Esophagus muscularis mucosa (tissue), 4 donors: ENCODE measurements at regions not wholly inside any gene's neighbourhood (a gene's known extent, or its start where the extent isn't known, plus 50 kb on each side); places are given as distances from the start of the nearest gene placed in this dataset.

Source experiments
- EP300 ChIP-seq: sonication (generic); formaldehyde crosslinking; IDR thresholded peaks from one replicate; pipeline ENCODE4 v1.6.1; 2017; ENCODE audit warnings: antibody characterized with exemption
- POLR2A ChIP-seq: fragments of 450-650 bp; IDR thresholded peaks from one replicate; pipeline ENCODE4 v1.6.1; 2017; ENCODE audit warnings: antibody characterized with exemption, moderate library complexity, mild to moderate bottlenecking, low read depth
- POLR2AphosphoS5 ChIP-seq, 2 donors: sonication (generic); formaldehyde crosslinking; IDR thresholded peaks; one replicate each; pipeline ENCODE4 v1.6.1; 2017; ENCODE audit warnings: antibody characterized with exemption in 2 of 2
- TF ChIP-seq, protein P1 (sequence below), 3 experiments: fragments of 200-600 bp in 2 of 3; fragments of 450-650 bp in 1 of 3; sonication (generic) in 2 of 3; IDR thresholded peaks; one replicate each; pipeline ENCODE4 v1.5.1; 2017 to 2019; ENCODE audit warnings: antibody characterized with exemption in 3 of 3, mild to moderate bottlenecking in 2 of 3, moderate library complexity in 1 of 3

DNA sequence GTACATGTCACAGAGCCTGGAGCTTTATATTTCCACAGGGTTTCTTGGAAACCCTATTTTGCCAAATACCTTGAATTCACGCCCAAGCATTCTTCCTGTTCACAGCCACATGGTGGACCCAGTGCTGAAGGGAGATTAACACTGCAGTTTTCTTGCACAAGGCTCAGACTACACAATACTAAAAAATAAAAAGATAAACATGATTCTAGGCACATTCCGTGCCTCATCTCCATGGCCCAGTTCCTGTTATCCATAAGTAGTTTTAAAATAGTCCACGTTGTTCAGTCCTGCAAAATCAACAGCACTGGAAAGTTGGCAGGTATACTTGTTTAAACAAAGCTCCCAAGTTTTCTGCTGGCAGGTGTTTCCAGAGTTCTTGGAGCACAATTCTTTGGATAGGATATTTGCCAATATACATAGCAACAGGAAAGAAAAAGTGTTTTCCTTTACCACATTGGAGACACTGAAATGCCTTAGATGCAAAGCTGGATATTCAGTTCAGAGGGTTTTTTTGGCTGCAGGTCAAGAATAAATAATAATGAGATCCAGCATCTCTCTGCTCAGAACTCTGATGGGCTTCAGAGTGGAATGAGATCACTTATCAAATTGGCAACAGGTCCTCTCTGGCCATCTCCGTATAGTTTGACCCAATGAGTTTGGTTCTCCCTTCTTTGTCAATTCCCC lies 88.1 kb upstream of the TGFBR2 start:
- TF ChIP-seq POLR2A (no peak), EP300 (peak; percentile 93), POLR2AphosphoS5 (IDR thresholded peaks at IDR 0.05) (peak; percentile 86 to 90)
- TF ChIP-seq, protein P1, sequence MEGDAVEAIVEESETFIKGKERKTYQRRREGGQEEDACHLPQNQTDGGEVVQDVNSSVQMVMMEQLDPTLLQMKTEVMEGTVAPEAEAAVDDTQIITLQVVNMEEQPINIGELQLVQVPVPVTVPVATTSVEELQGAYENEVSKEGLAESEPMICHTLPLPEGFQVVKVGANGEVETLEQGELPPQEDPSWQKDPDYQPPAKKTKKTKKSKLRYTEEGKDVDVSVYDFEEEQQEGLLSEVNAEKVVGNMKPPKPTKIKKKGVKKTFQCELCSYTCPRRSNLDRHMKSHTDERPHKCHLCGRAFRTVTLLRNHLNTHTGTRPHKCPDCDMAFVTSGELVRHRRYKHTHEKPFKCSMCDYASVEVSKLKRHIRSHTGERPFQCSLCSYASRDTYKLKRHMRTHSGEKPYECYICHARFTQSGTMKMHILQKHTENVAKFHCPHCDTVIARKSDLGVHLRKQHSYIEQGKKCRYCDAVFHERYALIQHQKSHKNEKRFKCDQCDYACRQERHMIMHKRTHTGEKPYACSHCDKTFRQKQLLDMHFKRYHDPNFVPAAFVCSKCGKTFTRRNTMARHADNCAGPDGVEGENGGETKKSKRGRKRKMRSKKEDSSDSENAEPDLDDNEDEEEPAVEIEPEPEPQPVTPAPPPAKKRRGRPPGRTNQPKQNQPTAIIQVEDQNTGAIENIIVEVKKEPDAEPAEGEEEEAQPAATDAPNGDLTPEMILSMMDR (IDR thresholded peaks at IDR 0.05), result peak in 2 of 3 experiments; percentile 23 to 48
